ENCODE measurements at regions not wholly inside any gene's neighbourhood (a gene's known extent, or its start where the extent isn't known, plus 50 kb on each side); places are given as distances from the start of the nearest gene placed in this dataset.

GRCh38 chr11:71076525-71077304, 175.7 kb downstream of the SHANK2 start:
- no peaks in the 10 kb centered on the region for H3K9me3 Mint-ChIP-seq
- H3K27me3 Mint-ChIP-seq = no peaks in the 10 kb centered on the region
- H3K27ac Mint-ChIP-seq = no peak overlapping the region
- no peaks in the 10 kb centered on the region for H3K4me1 Mint-ChIP-seq
- ChIA-PET CTCF (no interaction called here), POLR2A (no interaction called here)
- no peak for DNase-seq
- H3K4me3 Mint-ChIP-seq = no peak overlapping the region
- H3K36me3 Mint-ChIP-seq (ENCODE audit: low read depth) = no peaks in the 10 kb centered on the region

- POLR2A ChIA-PET = no interaction called here
- Mint-ChIP-seq H3K4me1 (no peaks in the 10 kb centered on the region), H3K27ac (no peak overlapping the region), H3K36me3 (ENCODE audit: low read depth) (no peaks in the 10 kb centered on the region), H3K9me3 (no peaks in the 10 kb centered on the region), H3K27me3 (no peaks in the 10 kb centered on the region), H3K4me3 (no peak overlapping the region)
- DNase-seq = no peak
- CTCF ChIA-PET = no interaction called here
Observed at GRCh38 chr11:71075871-71076420, 176.4 kb downstream of the SHANK2 start.

GRCh38 chr11:71075116-71075720, 177.2 kb downstream of the SHANK2 start:
- ChIA-PET CTCF (no interaction called here), POLR2A (no interaction called here)
- Mint-ChIP-seq H3K9me3 (no peaks in the 10 kb centered on the region), H3K4me1 (no peaks in the 10 kb centered on the region), H3K36me3 (ENCODE audit: low read depth) (no peaks in the 10 kb centered on the region), H3K27ac (no peak overlapping the region), H3K27me3 (no peaks in the 10 kb centered on the region), H3K4me3 (no peak overlapping the region)
- DNase-seq = no peak

GRCh38 chr11:71071736-71072509, 180.5 kb downstream of the SHANK2 start:
- CTCF ChIA-PET = no interaction called here
- POLR2A ChIA-PET = interaction anchor here (0.7 kb wide), 1 partner anchor 33 kb away, joined by 3 read pairs; no protein-coding TSS in a partner anchor

GRCh38 chr11:71070490-71071453, 181.6 kb downstream of the SHANK2 start:
- Mint-ChIP-seq H3K27ac (no peak overlapping the region), H3K36me3 (ENCODE audit: low read depth) (no peaks in the 10 kb centered on the region), H3K27me3 (no peaks in the 10 kb centered on the region), H3K4me3 (no peak overlapping the region), H3K9me3 (peaks cover 1% of the 10 kb centered on the region), H3K4me1 (no peaks in the 10 kb centered on the region)
- ChIA-PET CTCF (no interaction called here), POLR2A (no interaction called here)
- no peak for DNase-seq

More at GRCh38 chr11:71071736-71072509, 180.5 kb downstream of the SHANK2 start:
- Mint-ChIP-seq H3K27ac (no peak overlapping the region), H3K4me3 (no peak overlapping the region), H3K9me3 (peaks cover 1% of the 10 kb centered on the region), H3K27me3 (no peaks in the 10 kb centered on the region), H3K4me1 (no peaks in the 10 kb centered on the region), H3K36me3 (ENCODE audit: low read depth) (no peaks in the 10 kb centered on the region)
- DNase-seq = no peak

- Mint-ChIP-seq H3K4me1 (no peaks in the 10 kb centered on the region), H3K36me3 (ENCODE audit: low read depth) (no peaks in the 10 kb centered on the region), H3K9me3 (peaks cover 1% of the 10 kb centered on the region), H3K27me3 (peaks cover 2% of the 10 kb centered on the region), H3K4me3 (no peak overlapping the region), H3K27ac (no peak overlapping the region)
- ChIA-PET CTCF (no interaction called here), POLR2A (no interaction called here)
- no peak for DNase-seq
Observed at GRCh38 chr11:71068963-71069362, 183.4 kb downstream of the SHANK2 start.

GRCh38 chr11:71067753-71068152, 184.6 kb downstream of the SHANK2 start:
- DNase-seq = no peak
- ChIA-PET POLR2A (no interaction called here), CTCF (no interaction called here)
- H3K27ac Mint-ChIP-seq = no peak overlapping the region
- peaks cover 2% of the 10 kb centered on the region for H3K27me3 Mint-ChIP-seq
- H3K4me1 Mint-ChIP-seq = no peaks in the 10 kb centered on the region
- no peak overlapping the region for H3K4me3 Mint-ChIP-seq
- no peaks in the 10 kb centered on the region for H3K36me3 Mint-ChIP-seq (ENCODE audit: low read depth)
- H3K9me3 Mint-ChIP-seq = peaks cover 1% of the 10 kb centered on the region

- peaks cover 1% of the 10 kb centered on the region for H3K9me3 Mint-ChIP-seq
- H3K4me3 Mint-ChIP-seq = no peak overlapping the region
- H3K27me3 Mint-ChIP-seq = peaks cover 2% of the 10 kb centered on the region
- H3K4me1 Mint-ChIP-seq = no peaks in the 10 kb centered on the region
- no peak overlapping the region for H3K27ac Mint-ChIP-seq
- ChIA-PET CTCF (no interaction called here), POLR2A (no interaction called here)
- no peaks in the 10 kb centered on the region for H3K36me3 Mint-ChIP-seq (ENCODE audit: low read depth)
- no peak for DNase-seq
Observed at GRCh38 chr11:71066311-71066710, 186.1 kb downstream of the SHANK2 start.

- no peak overlapping the region for H3K4me3 Mint-ChIP-seq
- peaks cover 2% of the 10 kb centered on the region for H3K27me3 Mint-ChIP-seq
- H3K4me1 Mint-ChIP-seq = no peaks in the 10 kb centered on the region
- peaks cover 1% of the 10 kb centered on the region for H3K9me3 Mint-ChIP-seq
- no peak for DNase-seq
- ChIA-PET CTCF (no interaction called here), POLR2A (no interaction called here)
- H3K27ac Mint-ChIP-seq = no peak overlapping the region
- no peaks in the 10 kb centered on the region for H3K36me3 Mint-ChIP-seq (ENCODE audit: low read depth)
Observed at GRCh38 chr11:71065841-71066240, 186.5 kb downstream of the SHANK2 start.

GRCh38 chr11:71064702-71065515, 187.5 kb downstream of the SHANK2 start:
- no peak overlapping the region for H3K4me3 Mint-ChIP-seq
- no peak for DNase-seq
- CTCF ChIA-PET = no interaction called here
- H3K27me3 Mint-ChIP-seq = peaks cover 2% of the 10 kb centered on the region
- no peaks in the 10 kb centered on the region for H3K4me1 Mint-ChIP-seq
- H3K36me3 Mint-ChIP-seq (ENCODE audit: low read depth) = no peaks in the 10 kb centered on the region
- POLR2A ChIA-PET = no interaction called here
- H3K9me3 Mint-ChIP-seq = peaks cover under 1% of the 10 kb centered on the region
- H3K27ac Mint-ChIP-seq = no peak overlapping the region

GRCh38 chr11:71064183-71064582, 188.2 kb downstream of the SHANK2 start:
- H3K36me3 Mint-ChIP-seq (ENCODE audit: low read depth) = no peaks in the 10 kb centered on the region
- H3K4me1 Mint-ChIP-seq = no peaks in the 10 kb centered on the region
- no peak overlapping the region for H3K4me3 Mint-ChIP-seq
- no peaks in the 10 kb centered on the region for H3K9me3 Mint-ChIP-seq
- DNase-seq = no peak
- no peak overlapping the region for H3K27ac Mint-ChIP-seq
- CTCF ChIA-PET = no interaction called here
- H3K27me3 Mint-ChIP-seq = peaks cover 2% of the 10 kb centered on the region
- POLR2A ChIA-PET = no interaction called here

GRCh38 chr11:71063129-71063528, 189.2 kb downstream of the SHANK2 start:
- no peak for DNase-seq
- Mint-ChIP-seq H3K27ac (no peak overlapping the region), H3K4me1 (no peaks in the 10 kb centered on the region), H3K27me3 (peaks cover 2% of the 10 kb centered on the region), H3K9me3 (no peaks in the 10 kb centered on the region), H3K4me3 (no peak overlapping the region), H3K36me3 (ENCODE audit: low read depth) (no peaks in the 10 kb centered on the region)
- CTCF ChIA-PET = no interaction called here
- POLR2A ChIA-PET = no interaction called here
